ENCODE measurements at regions not wholly inside any gene's neighbourhood (a gene's known extent, or its start where the extent isn't known, plus 50 kb on each side); places are given as distances from the start of the nearest gene placed in this dataset.

- DNase-seq, result no peak
Observed at GRCh38 chr2:194004590-194005206, 1652.3 kb upstream of the SLC39A10 start.

- DNase-seq, result no peak
Observed at GRCh38 chr2:194003911-194004310, 1653.1 kb upstream of the SLC39A10 start.

- DNase-seq, result no peak
Observed at GRCh38 chr2:194002699-194003368, 1654.2 kb upstream of the SLC39A10 start.

GRCh38 chr2:193990868-193991267, 1666.2 kb upstream of the SLC39A10 start:
- no peak for DNase-seq

GRCh38 chr2:193989645-193990044, 1667.4 kb upstream of the SLC39A10 start:
- DNase-seq, result no peak

GRCh38 chr2:193988784-193989183, 1668.2 kb upstream of the SLC39A10 start:
- DNase-seq, result no peak

GRCh38 chr2:193985272-193985671, 1671.8 kb upstream of the SLC39A10 start:
- DNase-seq, result no peak

GRCh38 chr2:193980599-193980998, 1676.4 kb upstream of the SLC39A10 start:
- DNase-seq, result no peak

GRCh38 chr2:193973781-193974180, 1683.2 kb upstream of the SLC39A10 start:
- DNase-seq, result no peak

- DNase-seq, result no peak
Observed at GRCh38 chr2:193966590-193966989, 1690.4 kb upstream of the SLC39A10 start.

- no peak for DNase-seq
Observed at GRCh38 chr2:193965263-193965662, 1691.8 kb upstream of the SLC39A10 start.

- peak; percentile 42 to 44 for DNase-seq
Observed at GRCh38 chr2:193963472-193964119, 1693.4 kb upstream of the SLC39A10 start.

GRCh38 chr2:193946806-193947205, 1710.2 kb upstream of the SLC39A10 start:
- no peak for DNase-seq

- no peak for DNase-seq
Observed at GRCh38 chr2:193943406-193943960, 1713.5 kb upstream of the SLC39A10 start.

GRCh38 chr2:193935114-193935513, 1721.9 kb upstream of the SLC39A10 start:
- DNase-seq, result no peak

GRCh38 chr2:193929131-193929530, 1727.9 kb upstream of the SLC39A10 start:
- no peak for DNase-seq

GRCh38 chr2:193907561-193907960, 1712.8 kb upstream of the TMEFF2 start:
- no peak for DNase-seq

GRCh38 chr2:193900292-193900691, 1705.6 kb upstream of the TMEFF2 start:
- no peak for DNase-seq

- no peak for DNase-seq
Observed at GRCh38 chr2:193895226-193895625, 1700.5 kb upstream of the TMEFF2 start.

GRCh38 chr2:193894081-193894480, 1699.3 kb upstream of the TMEFF2 start:
- no peak for DNase-seq

GRCh38 chr2:193891023-193891422, 1696.3 kb upstream of the TMEFF2 start:
- DNase-seq, result no peak

- DNase-seq, result no peak
Observed at GRCh38 chr2:193885419-193885818, 1690.7 kb upstream of the TMEFF2 start.

- no peak for DNase-seq
Observed at GRCh38 chr2:193883820-193884219, 1689.1 kb upstream of the TMEFF2 start.

GRCh38 chr2:193876980-193877379, 1682.2 kb upstream of the TMEFF2 start:
- no peak for DNase-seq

Measured in SHP77 (cell line).